T-helper 17 cell (primary cell): ENCODE measurements at regions not wholly inside any gene's neighbourhood (a gene's known extent, or its start where the extent isn't known, plus 50 kb on each side); places are given as distances from the start of the nearest gene placed in this dataset.

ENCODE experiments used
- ATAC-seq: fragments of 150-1000 bp; cut with Tn5 transposase; 2 replicates; pipeline ENCODE4 v1.10.0; 2021; ENCODE audit warnings: mild to moderate bottlenecking, moderate library complexity
- DNase-seq, 3 donors: peaks; one replicate each; pipeline versions ENCODE4 v3.0.0 to v3.0.0-alpha.2; 2020 to 2021
- H3K9me3 ChIP-seq: one replicate; pipeline ENCODE4 v1.7.0; 2013; ENCODE audit warnings: low read length, mild to moderate bottlenecking; ENCODE audit not compliant: control insufficient read depth, poor library complexity, severe bottlenecking
- H3K27ac Mint-ChIP-seq: one replicate; pipeline ENCODE4 v1.8.0; 2022; ENCODE audit warnings: mild to moderate bottlenecking, moderate library complexity, mixed read lengths
- H3K27me3 Mint-ChIP-seq: one replicate; pipeline ENCODE4 v1.8.0; 2022; ENCODE audit warnings: mixed read lengths
- H3K36me3 Mint-ChIP-seq: one replicate; pipeline ENCODE4 v1.8.0; 2022; ENCODE audit warnings: low read depth, mixed read lengths
- H3K4me1 Mint-ChIP-seq: one replicate; pipeline ENCODE4 v1.8.0; 2022; ENCODE audit warnings: mild to moderate bottlenecking, mixed read lengths
- H3K4me3 Mint-ChIP-seq: one replicate; pipeline ENCODE4 v1.8.0; 2022; ENCODE audit warnings: mild to moderate bottlenecking, moderate library complexity, mixed read lengths

- DNase-seq (no peak), ATAC-seq (no peak)
- Mint-ChIP-seq H3K27me3 (peaks cover 32% of the 10 kb centered on the region), H3K27ac (no peak overlapping the region), H3K4me1 (no peaks in the 10 kb centered on the region), H3K36me3 (peaks cover 3% of the 10 kb centered on the region), H3K4me3 (no peak overlapping the region)
- H3K9me3 ChIP-seq: no peaks in the 10 kb centered on the region
These were observed 437.6 kb downstream of the PTPRU start for GRCh38 chr1:29673669-29674626.

DNA sequence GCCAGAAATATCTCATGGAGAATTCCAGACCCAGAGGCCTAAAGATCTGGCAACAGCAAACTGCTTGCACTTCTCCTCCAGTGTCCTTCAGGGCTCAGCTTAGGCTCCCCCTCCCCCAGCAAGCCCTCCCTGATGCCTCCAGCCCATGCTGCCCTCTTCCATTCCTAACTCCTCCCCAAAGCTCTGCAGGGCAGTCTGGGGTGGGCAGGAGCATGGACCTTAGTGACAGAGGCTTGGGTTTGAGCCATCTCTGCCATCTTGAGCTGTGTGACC, 436.8 kb downstream of the PTPRU start:
- H3K36me3 Mint-ChIP-seq: peaks cover 3% of the 10 kb centered on the region
- no peak for ATAC-seq
- no peak for DNase-seq
- no peak overlapping the region for H3K4me3 Mint-ChIP-seq
- no peaks in the 10 kb centered on the region for H3K4me1 Mint-ChIP-seq
- H3K27ac Mint-ChIP-seq: no peak overlapping the region
- peaks cover 37% of the 10 kb centered on the region for H3K27me3 Mint-ChIP-seq
- H3K9me3 ChIP-seq: no peaks in the 10 kb centered on the region

- H3K4me3 Mint-ChIP-seq: no peak overlapping the region
- no peak overlapping the region for H3K27ac Mint-ChIP-seq
- no peaks in the 10 kb centered on the region for H3K4me1 Mint-ChIP-seq
- no peaks in the 10 kb centered on the region for H3K9me3 ChIP-seq
- H3K27me3 Mint-ChIP-seq: peaks cover 42% of the 10 kb centered on the region
- ATAC-seq: no peak
- H3K36me3 Mint-ChIP-seq: peaks cover 3% of the 10 kb centered on the region
- DNase-seq: no peak
These were observed 436.3 kb downstream of the PTPRU start for GRCh38 chr1:29672416-29673227.

DNA sequence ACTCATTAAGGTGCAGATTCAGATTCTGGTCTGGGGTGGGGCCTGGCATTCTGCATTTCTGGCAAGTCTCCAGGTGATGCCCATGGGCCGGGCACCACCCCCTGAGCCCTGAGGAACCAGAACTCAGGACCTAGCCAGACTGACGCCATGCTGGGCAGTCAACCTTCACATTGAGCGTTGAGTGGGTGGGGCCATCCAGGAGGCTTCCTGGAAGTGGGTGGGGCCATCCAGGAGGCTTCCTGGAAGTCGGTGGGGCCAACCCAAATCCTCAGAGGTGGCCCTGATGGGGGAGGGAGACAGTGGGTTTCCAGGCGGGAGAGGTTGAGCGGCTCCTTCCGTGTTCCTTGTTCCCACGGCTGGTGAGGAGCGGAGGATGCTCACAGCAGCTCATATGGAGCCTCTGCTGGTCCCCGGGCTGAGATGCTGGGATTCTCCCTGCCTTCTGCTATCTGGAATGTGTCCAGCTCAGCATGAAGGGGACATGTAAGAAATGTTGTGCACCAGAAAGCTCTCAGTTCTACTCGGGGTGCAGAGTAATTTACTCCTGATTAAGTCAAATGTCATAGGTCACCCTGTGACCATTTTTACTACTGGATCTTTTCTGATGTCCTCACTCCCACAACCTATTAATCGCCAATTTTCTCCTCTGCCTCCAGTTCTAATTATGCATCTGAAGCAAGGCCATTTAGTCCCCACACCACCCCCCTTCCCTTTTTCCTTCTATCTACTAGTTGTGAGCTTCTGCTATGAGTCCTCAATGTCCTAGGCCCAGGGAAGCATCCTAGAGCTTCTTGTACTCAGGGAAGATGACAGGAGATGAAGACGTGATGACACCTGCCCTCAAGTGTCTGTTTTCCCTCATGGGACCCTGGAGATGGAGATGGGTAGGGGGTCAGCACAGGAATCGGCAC, 435.4 kb downstream of the PTPRU start:
- Mint-ChIP-seq H3K36me3 (peaks cover 3% of the 10 kb centered on the region), H3K4me1 (no peaks in the 10 kb centered on the region), H3K27ac (no peak overlapping the region), H3K27me3 (peaks cover 50% of the 10 kb centered on the region), H3K4me3 (no peak overlapping the region)
- DNase-seq: no peak
- H3K9me3 ChIP-seq: no peaks in the 10 kb centered on the region
- ATAC-seq: no peak

DNA sequence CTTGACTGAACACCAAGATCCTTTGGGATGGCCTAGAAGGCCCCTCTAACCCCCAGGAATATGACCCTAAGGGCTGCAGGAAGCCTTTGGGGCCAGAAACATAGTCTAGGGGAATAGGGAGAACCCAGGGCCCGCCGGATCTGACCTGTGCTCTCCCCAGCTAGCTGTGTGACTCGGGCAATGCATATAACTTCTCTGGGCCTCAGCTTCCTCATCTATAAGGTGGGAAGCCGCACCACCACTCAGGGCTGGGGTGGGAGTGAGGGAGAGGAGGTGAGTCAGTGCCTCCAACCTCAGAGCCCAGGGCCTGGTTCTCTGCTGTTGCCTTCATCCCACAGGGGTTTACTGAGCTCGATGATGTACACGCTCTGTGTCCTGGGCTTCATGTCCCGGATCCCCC, 434.4 kb downstream of the PTPRU start:
- H3K36me3 Mint-ChIP-seq: peaks cover 3% of the 10 kb centered on the region
- ATAC-seq: no peak
- H3K27ac Mint-ChIP-seq: no peak overlapping the region
- H3K9me3 ChIP-seq: no peaks in the 10 kb centered on the region
- DNase-seq: no peak
- H3K27me3 Mint-ChIP-seq: peaks cover 51% of the 10 kb centered on the region
- H3K4me3 Mint-ChIP-seq: no peak overlapping the region
- H3K4me1 Mint-ChIP-seq: no peaks in the 10 kb centered on the region

- no peaks in the 10 kb centered on the region for H3K9me3 ChIP-seq
- peaks cover 3% of the 10 kb centered on the region for H3K36me3 Mint-ChIP-seq
- H3K27ac Mint-ChIP-seq: no peak overlapping the region
- DNase-seq (no peak), ATAC-seq (no peak)
- H3K4me1 Mint-ChIP-seq: no peaks in the 10 kb centered on the region
- H3K4me3 Mint-ChIP-seq: no peak overlapping the region
- peaks cover 57% of the 10 kb centered on the region for H3K27me3 Mint-ChIP-seq
These were observed 433.6 kb downstream of the PTPRU start for GRCh38 chr1:29669912-29670311.

DNA sequence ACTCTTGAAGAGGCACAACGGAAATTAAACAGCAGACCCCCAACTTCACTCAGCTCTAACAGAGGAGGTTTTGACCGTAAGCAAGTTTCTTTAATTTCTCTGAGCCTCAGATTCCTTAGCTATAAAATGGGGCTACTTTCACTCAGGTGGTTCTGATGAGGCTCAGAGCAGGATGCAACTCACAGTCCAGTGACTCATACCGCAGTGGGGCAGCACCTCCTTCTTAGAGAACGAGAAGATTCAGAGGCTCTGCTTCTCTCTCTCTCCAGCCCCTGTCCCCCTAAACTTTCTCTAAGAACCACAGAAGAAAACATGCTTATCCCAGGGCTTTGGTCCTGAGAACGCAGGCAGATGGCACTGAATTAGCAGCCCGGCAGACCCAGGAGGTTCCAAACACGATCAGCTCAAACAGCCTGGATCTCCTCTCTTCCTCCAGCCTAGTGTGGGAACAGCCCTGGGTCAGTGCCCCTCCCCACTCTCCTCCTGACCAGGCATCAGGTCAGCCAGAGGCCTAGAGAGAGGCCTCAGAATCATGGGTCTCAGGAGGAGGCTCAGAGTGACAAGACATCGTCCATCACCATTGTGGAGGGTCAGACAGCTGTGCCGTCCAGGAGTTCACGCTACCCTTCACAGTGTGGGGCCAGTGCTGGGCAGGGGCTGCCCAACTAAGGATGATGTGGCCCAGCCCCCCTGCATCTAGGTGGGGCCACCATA, 433.0 kb downstream of the PTPRU start:
- H3K27me3 Mint-ChIP-seq: peaks cover 63% of the 10 kb centered on the region
- H3K4me1 Mint-ChIP-seq: no peaks in the 10 kb centered on the region
- no peaks in the 10 kb centered on the region for H3K9me3 ChIP-seq
- ATAC-seq (no peak), DNase-seq (no peak)
- H3K27ac Mint-ChIP-seq: no peak overlapping the region
- no peak overlapping the region for H3K4me3 Mint-ChIP-seq
- peaks cover 3% of the 10 kb centered on the region for H3K36me3 Mint-ChIP-seq

GRCh38 chr1:29668551-29669157, 432.3 kb downstream of the PTPRU start:
- DNase-seq (no peak), ATAC-seq (no peak)
- H3K27ac Mint-ChIP-seq: no peak overlapping the region
- H3K9me3 ChIP-seq: no peaks in the 10 kb centered on the region
- H3K27me3 Mint-ChIP-seq: peaks cover 65% of the 10 kb centered on the region
- H3K36me3 Mint-ChIP-seq: peaks cover 3% of the 10 kb centered on the region
- no peak overlapping the region for H3K4me3 Mint-ChIP-seq
- H3K4me1 Mint-ChIP-seq: no peaks in the 10 kb centered on the region

GRCh38 chr1:29667951-29668350, 431.6 kb downstream of the PTPRU start:
- ATAC-seq: no peak
- H3K4me3 Mint-ChIP-seq: no peak overlapping the region
- no peaks in the 10 kb centered on the region for H3K4me1 Mint-ChIP-seq

DNA sequence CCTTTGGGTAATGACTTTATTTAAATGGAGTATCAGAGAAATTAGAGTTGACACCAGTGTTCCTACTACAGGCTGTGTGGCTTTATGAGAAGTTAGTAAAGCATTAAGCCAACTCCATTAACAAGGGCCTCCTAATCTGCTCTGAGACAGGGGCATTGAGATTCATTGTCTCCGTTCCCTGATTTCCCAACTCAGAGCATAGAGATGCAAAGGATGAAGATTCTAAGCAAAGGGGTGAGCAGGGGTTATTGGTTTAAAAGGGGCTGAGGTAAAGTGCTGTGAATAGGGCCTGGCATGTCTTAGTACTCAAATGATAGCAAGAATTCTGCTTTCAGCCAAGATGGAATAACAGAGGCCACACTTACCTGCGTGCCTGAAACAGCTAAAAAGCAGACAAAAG, 428.4 kb downstream of the PTPRU start:
- H3K27me3 Mint-ChIP-seq: peaks cover 51% of the 10 kb centered on the region
- ATAC-seq (no peak), DNase-seq (no peak)
- H3K4me3 Mint-ChIP-seq: no peak overlapping the region
- H3K9me3 ChIP-seq: no peaks in the 10 kb centered on the region
- H3K27ac Mint-ChIP-seq: no peak overlapping the region
- no peaks in the 10 kb centered on the region for H3K4me1 Mint-ChIP-seq
- H3K36me3 Mint-ChIP-seq: no peaks in the 10 kb centered on the region

More at GRCh38 chr1:29667951-29668350, 431.6 kb downstream of the PTPRU start:
- peaks cover 65% of the 10 kb centered on the region for H3K27me3 Mint-ChIP-seq
- DNase-seq: no peak
- H3K27ac Mint-ChIP-seq: no peak overlapping the region
- no peaks in the 10 kb centered on the region for H3K9me3 ChIP-seq
- peaks cover 3% of the 10 kb centered on the region for H3K36me3 Mint-ChIP-seq

- DNase-seq (no peak), ATAC-seq (no peak)
- no peaks in the 10 kb centered on the region for H3K27me3 Mint-ChIP-seq
- no peaks in the 10 kb centered on the region for H3K9me3 ChIP-seq
- H3K4me1 Mint-ChIP-seq: no peaks in the 10 kb centered on the region
- no peak overlapping the region for H3K4me3 Mint-ChIP-seq
- no peaks in the 10 kb centered on the region for H3K36me3 Mint-ChIP-seq
- no peak overlapping the region for H3K27ac Mint-ChIP-seq
These were observed 422.4 kb downstream of the PTPRU start for GRCh38 chr1:29658688-29659087.

DNA sequence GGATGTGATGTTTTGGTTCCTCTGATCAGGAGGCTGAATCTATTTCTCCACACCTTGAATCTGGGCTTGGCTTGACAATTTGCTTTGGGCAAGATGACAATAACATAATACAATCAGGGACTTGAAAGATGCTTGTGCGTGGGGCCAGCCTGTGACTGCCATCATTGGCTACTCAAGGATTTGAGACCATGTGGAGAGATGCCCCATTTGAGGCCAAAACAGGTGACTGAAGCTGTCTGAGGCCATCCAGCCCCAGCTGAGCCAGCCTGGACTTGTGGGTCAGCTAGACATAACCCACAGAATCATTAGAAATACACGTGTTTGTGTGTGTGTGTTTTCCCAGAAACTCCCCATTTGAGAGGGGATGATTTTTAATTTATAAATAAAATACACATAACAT, 421.5 kb downstream of the PTPRU start:
- Mint-ChIP-seq H3K36me3 (no peaks in the 10 kb centered on the region), H3K27me3 (no peaks in the 10 kb centered on the region), H3K4me3 (no peak overlapping the region), H3K27ac (no peak overlapping the region), H3K4me1 (no peaks in the 10 kb centered on the region)
- DNase-seq (no peak), ATAC-seq (no peak)
- H3K9me3 ChIP-seq: no peaks in the 10 kb centered on the region
